AG10803 (cell line): ENCODE measurements at regions not wholly inside any gene's neighbourhood (a gene's known extent, or its start where the extent isn't known, plus 50 kb on each side); places are given as distances from the start of the nearest gene placed in this dataset.
A peak's percentile ranks its signal among the peaks of the same experiment; 100 is the strongest.

Experiments used
- DNase-seq: peaks from one replicate; pipeline ENCODE4 v3.0.0; 2010; ENCODE audit warnings: low read depth
- H3K4me3 ChIP-seq: 2 replicates; pipeline ENCODE4 v1.5.1; 2011; ENCODE audit warnings: mild to moderate bottlenecking, low read length, control low read depth
- TF ChIP-seq, protein P1 (sequence below): conservative IDR thresholded peaks from 2 replicates; pipeline ENCODE4 v1.5.1; 2011; ENCODE audit warnings: mild to moderate bottlenecking, low read length, control low read depth, inconsistent platforms

DNA sequence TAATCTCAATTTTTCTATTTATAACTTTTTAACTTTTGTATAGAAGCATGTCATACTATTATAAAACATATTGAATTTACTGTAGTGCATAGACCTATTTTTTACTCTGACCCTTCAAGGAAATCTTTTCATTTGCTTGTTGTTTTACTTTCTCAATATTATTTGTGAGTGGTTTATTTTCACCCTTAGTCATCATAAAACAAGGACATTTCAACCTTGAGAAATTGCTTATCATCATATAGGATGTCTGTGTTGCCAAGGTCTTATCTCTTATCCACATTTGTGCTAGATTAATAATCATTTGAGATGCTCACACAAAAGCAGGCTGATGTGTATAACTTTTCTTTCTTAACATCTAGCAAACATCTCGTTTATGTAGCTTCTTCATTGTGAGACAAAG is 408.6 kb upstream of the PABPC4L start:
- no peak overlapping the region for H3K4me3 ChIP-seq
- TF ChIP-seq, protein P1, sequence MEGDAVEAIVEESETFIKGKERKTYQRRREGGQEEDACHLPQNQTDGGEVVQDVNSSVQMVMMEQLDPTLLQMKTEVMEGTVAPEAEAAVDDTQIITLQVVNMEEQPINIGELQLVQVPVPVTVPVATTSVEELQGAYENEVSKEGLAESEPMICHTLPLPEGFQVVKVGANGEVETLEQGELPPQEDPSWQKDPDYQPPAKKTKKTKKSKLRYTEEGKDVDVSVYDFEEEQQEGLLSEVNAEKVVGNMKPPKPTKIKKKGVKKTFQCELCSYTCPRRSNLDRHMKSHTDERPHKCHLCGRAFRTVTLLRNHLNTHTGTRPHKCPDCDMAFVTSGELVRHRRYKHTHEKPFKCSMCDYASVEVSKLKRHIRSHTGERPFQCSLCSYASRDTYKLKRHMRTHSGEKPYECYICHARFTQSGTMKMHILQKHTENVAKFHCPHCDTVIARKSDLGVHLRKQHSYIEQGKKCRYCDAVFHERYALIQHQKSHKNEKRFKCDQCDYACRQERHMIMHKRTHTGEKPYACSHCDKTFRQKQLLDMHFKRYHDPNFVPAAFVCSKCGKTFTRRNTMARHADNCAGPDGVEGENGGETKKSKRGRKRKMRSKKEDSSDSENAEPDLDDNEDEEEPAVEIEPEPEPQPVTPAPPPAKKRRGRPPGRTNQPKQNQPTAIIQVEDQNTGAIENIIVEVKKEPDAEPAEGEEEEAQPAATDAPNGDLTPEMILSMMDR = no peak
- no peak for DNase-seq

DNA sequence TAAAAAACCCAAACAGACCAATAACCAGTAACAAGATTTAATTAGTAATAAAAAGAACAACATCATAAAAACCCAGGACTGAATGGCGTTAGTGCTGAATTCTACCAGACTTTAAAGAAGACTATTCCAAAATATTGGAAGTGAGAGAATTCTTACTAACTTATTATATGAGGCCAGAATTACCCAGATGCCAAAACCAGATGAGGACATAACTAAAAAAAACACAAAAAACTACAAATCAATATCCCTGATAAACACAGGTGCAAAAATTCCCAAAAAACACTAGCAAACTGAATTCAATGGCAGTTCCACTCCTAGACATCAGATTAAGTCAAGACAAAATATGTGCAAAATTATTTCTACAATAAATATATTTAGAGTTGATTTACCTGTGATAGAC is 400.1 kb upstream of the PABPC4L start:
- no peak overlapping the region for H3K4me3 ChIP-seq
- TF ChIP-seq, protein P1 = no peak
- no peak for DNase-seq

DNA sequence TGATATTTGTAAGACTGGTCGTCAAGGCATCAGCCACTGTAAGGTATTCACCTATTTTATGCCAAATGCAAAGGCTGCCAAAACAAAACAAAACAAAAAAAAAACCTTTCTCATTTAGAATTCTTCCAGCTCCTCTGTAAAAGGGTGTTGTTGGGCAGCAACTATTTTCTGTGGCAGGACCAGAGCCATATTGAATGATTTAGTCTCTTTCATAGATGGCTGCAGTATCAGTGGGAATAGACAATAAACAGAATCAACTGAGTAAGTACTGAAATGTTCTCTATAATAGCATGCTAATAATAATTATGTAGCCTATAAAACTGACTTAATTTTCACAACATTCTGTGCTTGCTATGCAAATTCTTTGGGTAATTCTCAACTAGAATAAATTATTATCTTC is 389.7 kb upstream of the PABPC4L start:
- DNase-seq = no peak
- no peak overlapping the region for H3K4me3 ChIP-seq
- TF ChIP-seq, protein P1 = no peak

GRCh38 chr4:134585972-134586371 is 384.4 kb upstream of the PABPC4L start:
- H3K4me3 ChIP-seq = no peak overlapping the region
- no peak for DNase-seq
- TF ChIP-seq, protein P1 = no peak

DNA sequence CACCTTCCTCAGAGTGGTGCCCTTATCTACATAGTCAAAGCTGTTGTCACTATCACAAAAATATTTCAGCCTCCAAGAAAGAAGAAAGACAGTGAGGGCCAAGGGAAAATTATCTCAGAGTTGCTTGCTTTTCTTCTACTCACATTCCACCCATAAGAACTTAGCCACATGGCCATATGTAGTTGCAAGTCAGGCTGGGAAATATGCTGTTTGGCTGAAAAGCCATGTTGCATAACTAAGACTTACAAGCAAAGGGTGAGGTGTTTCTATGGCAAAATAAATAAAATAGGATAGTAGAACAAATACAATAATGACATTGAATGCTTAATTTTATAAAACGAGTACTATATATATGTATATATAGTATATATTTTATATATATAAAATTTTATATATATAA is 365.9 kb upstream of the PABPC4L start:
- DNase-seq = peak; percentile 2
- TF ChIP-seq, protein P1 = no peak
- no peak overlapping the region for H3K4me3 ChIP-seq

- H3K4me3 ChIP-seq = no peak overlapping the region
- TF ChIP-seq, protein P1 = no peak
- no peak for DNase-seq
These were observed 359.1 kb upstream of the PABPC4L start for GRCh38 chr4:134560728-134561127.

DNA sequence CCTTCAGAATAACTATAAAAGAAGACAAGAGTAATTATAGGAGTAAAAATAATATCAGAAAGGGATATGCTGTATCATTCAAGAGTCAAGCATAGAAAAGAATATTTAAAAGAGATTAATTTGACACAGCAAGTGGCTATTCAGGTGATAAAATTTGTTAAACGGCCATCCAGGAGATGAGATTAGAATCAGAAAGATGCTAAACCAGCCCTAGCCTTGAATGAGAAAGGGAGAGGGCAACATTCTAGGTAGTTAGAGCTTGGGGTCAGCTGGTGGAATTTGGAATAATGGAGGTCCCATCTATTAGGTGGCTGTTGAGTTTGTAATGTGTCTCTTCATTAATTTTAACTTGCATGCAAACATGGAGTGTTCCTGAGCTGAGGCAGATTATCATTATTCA is 350.5 kb upstream of the PABPC4L start:
- H3K4me3 ChIP-seq = no peak overlapping the region
- TF ChIP-seq, protein P1 = no peak
- no peak for DNase-seq
